ENCODE measurements at regions not wholly inside any gene's neighbourhood (a gene's known extent, or its start where the extent isn't known, plus 50 kb on each side); places are given as distances from the start of the nearest gene placed in this dataset.
A peak's percentile ranks its signal among the peaks of the same experiment; 100 is the strongest.

DNA sequence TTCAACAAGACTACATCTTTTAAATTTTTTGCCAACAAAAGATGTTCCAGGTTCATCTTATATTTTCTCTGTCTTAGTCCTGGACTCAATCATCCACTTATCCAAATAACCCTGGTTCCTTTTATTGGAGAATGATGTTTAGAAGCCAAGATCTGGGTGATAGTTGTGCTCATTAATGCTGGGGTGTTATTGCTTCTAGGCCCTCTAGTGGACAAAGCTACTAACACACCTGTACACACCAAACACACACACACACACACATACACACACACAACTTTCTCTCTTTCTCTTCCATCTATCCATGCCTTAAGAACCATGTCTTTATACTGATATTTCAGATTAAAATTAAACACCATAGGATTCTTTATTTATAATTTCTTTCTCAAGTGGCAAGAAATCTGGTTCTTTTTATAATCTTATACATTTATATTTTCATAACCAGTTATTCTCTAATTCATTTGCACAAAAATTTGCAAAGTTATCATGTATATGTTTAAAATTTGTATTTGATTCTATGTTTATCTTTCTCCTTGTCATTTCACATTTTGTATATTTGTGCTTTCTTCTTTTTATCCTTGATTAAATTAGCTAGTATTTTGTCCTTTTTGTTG, 179.1 kb upstream of the SMIM23 start:
- TF ChIP-seq, protein P1, sequence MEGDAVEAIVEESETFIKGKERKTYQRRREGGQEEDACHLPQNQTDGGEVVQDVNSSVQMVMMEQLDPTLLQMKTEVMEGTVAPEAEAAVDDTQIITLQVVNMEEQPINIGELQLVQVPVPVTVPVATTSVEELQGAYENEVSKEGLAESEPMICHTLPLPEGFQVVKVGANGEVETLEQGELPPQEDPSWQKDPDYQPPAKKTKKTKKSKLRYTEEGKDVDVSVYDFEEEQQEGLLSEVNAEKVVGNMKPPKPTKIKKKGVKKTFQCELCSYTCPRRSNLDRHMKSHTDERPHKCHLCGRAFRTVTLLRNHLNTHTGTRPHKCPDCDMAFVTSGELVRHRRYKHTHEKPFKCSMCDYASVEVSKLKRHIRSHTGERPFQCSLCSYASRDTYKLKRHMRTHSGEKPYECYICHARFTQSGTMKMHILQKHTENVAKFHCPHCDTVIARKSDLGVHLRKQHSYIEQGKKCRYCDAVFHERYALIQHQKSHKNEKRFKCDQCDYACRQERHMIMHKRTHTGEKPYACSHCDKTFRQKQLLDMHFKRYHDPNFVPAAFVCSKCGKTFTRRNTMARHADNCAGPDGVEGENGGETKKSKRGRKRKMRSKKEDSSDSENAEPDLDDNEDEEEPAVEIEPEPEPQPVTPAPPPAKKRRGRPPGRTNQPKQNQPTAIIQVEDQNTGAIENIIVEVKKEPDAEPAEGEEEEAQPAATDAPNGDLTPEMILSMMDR (IDR thresholded peaks at IDR 0.05; ENCODE audit: insufficient read depth, low read depth, low read length, missing control alignments), result peak; percentile 35
- H3K4me3 ChIP-seq (ENCODE audit: low read length), result no peak overlapping the region
- peak; percentile 17 for DNase-seq (ENCODE audit: low read depth)

DNA sequence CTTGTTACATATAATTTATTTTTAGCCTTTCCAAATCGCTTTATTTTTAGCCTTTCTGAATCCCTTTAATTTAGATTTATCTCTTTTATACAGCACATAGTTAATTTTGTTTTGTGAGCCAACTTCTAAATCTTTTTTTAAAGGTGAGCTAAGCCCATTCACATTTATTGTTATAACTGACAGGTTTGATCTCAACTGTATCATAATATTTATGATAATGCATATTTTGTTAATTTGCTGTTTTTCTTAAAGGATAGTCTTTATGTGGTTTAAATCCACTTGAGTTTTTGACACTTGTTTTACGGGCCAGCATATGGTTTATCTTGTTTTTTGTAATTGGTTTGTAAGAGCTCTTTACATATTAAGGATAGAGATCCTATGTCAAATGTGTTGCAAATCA, 177.8 kb upstream of the SMIM23 start:
- no peak overlapping the region for H3K4me3 ChIP-seq (ENCODE audit: low read length)
- TF ChIP-seq, protein P1 (IDR thresholded peaks at IDR 0.05; ENCODE audit: insufficient read depth, low read depth, low read length, missing control alignments), result no peak
- no peak for DNase-seq (ENCODE audit: low read depth)

DNA sequence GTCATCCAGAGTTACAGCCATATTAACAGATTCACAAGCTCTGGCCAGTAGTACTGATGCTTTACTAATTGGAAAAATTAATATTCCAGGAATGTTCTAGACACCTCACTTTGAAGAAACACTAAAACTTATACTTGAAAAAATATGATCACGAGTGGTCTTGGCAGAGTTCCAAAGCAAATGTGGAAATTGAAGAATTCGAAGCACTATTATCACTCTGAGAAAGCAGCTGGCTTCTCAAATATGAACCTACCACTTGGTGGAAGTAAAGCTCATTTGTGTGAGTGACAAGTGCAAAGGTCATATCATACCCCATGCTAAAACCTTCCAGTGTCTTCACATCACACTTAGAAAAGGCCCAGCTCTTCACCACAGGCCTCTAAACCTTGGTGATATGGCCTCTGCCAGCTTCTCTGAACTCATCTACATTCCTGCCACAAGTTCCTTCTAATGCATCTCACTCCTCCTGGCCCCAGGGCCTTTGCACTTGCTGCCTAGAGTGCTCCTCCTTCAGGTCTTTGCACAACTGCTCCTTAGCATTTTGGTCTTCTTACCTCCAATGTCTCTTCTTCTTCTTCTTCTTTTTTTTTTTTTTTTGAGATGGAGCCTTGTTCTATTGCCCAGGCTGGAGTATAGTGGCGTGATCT, 175.7 kb upstream of the SMIM23 start:
- TF ChIP-seq, protein P1 (IDR thresholded peaks at IDR 0.05; ENCODE audit: insufficient read depth, low read depth, low read length, missing control alignments), result no peak
- DNase-seq (ENCODE audit: low read depth), result no peak
- H3K4me3 ChIP-seq (ENCODE audit: low read length), result no peak overlapping the region

DNA sequence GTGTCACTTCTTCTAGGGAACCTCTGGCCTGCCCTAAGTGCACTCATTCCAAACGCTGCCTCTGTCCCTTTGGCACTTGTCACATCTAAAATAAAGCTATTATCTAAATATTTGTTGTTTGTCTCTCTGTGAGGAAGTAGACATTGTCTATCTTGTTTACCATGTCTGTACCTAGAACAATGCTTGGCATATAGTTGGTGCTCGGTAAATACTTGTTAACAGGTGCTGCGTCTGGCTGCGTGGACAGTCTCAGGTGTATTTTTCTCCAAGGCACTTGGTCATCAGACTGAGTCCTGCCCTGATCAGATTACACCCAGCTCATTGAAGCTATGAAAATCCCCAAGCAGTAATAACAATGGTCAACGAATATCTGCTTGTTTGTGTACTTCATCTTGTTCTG, 174.9 kb upstream of the SMIM23 start:
- TF ChIP-seq, protein P1 (IDR thresholded peaks at IDR 0.05; ENCODE audit: insufficient read depth, low read depth, low read length, missing control alignments), result no peak
- DNase-seq (ENCODE audit: low read depth), result no peak
- H3K4me3 ChIP-seq (ENCODE audit: low read length), result no peak overlapping the region

DNA sequence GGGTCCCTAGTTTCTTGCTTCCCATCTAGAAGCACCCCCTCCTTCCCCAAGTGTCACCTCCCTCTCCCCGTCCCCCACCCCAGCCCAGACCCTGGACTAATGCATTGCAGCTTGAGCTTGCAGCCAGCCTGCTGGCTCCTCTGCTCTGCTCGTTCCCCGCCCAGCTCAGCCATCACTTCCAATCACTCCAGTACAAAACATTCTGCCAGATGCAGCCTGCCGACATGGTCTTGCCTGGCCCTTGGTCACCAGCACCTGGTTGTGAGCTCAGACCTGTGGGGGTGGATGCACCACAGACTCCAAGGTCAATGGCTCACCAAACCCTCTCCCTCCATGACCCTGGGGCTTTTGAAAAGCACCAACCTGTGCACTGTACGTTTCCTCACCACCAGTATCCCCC, 172.9 kb upstream of the SMIM23 start:
- H3K4me3 ChIP-seq (ENCODE audit: low read length), result no peak overlapping the region
- DNase-seq (ENCODE audit: low read depth), result no peak
- TF ChIP-seq, protein P1 (IDR thresholded peaks at IDR 0.05; ENCODE audit: insufficient read depth, low read depth, low read length, missing control alignments), result no peak

DNA sequence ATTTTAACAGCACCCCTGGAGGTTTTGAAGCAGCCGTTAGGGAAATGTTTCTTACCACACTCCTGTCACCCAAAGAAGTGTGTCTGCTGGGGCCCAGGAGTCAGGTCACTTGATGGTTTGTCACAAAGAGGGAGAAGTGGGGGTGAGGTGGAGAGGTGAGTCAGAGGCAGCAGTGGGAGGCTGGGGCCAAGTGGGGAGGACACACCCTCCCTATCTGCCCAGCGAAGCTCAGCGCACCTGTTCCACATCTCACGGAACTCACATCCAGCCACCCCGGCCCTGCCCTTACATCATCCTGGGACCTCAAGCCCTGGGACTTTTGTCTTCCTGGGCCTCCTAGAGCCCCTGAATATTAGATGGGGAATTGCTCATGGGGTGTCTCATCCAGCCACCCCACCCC, 171.1 kb upstream of the SMIM23 start:
- no peak for DNase-seq (ENCODE audit: low read depth)
- no peak overlapping the region for H3K4me3 ChIP-seq (ENCODE audit: low read length)
- TF ChIP-seq, protein P1 (IDR thresholded peaks at IDR 0.05; ENCODE audit: insufficient read depth, low read depth, low read length, missing control alignments), result no peak

Measured in epithelial cell of esophagus (primary cell).